HG02852 (cell line): ENCODE measurements at regions not wholly inside any gene's neighbourhood (a gene's known extent, or its start where the extent isn't known, plus 50 kb on each side); places are given as distances from the start of the nearest gene placed in this dataset.

Experiments
- ATAC-seq: cut with Tn5 transposase; IDR thresholded peaks from one replicate; pipeline ENCODE4 v1.9.1; 2021; ENCODE audit warnings: mild to moderate bottlenecking, moderate library complexity; ENCODE audit not compliant: unreplicated experiment

GRCh38 chr1:79325705-79326104, 319.2 kb upstream of the ADGRL4 start:
- no peak for ATAC-seq

- ATAC-seq = no peak
These were observed 318.6 kb upstream of the ADGRL4 start for GRCh38 chr1:79325126-79325525.

GRCh38 chr1:79323239-79324025, 316.9 kb upstream of the ADGRL4 start:
- no peak for ATAC-seq

GRCh38 chr1:79322511-79323027, 316.0 kb upstream of the ADGRL4 start:
- ATAC-seq = no peak

- no peak for ATAC-seq
These were observed 305.9 kb upstream of the ADGRL4 start for GRCh38 chr1:79312438-79312837.

- no peak for ATAC-seq
These were observed 304.1 kb upstream of the ADGRL4 start for GRCh38 chr1:79310609-79311008.

GRCh38 chr1:79304131-79304530, 297.6 kb upstream of the ADGRL4 start:
- no peak for ATAC-seq

GRCh38 chr1:79303040-79303439, 296.5 kb upstream of the ADGRL4 start:
- no peak for ATAC-seq

- no peak for ATAC-seq
These were observed 295.9 kb upstream of the ADGRL4 start for GRCh38 chr1:79302380-79302930.

- ATAC-seq = no peak
These were observed 289.4 kb upstream of the ADGRL4 start for GRCh38 chr1:79295967-79296366.

- no peak for ATAC-seq
These were observed 287.1 kb upstream of the ADGRL4 start for GRCh38 chr1:79293611-79294010.

- ATAC-seq = no peak
These were observed 284.5 kb upstream of the ADGRL4 start for GRCh38 chr1:79290927-79291474.

- no peak for ATAC-seq
These were observed 281.5 kb upstream of the ADGRL4 start for GRCh38 chr1:79287982-79288381.

- ATAC-seq = no peak
These were observed 279.1 kb upstream of the ADGRL4 start for GRCh38 chr1:79285667-79286066.

- ATAC-seq = no peak
These were observed 276.9 kb upstream of the ADGRL4 start for GRCh38 chr1:79283451-79283850.

GRCh38 chr1:79281442-79281841, 274.9 kb upstream of the ADGRL4 start:
- no peak for ATAC-seq

- ATAC-seq = no peak
These were observed 265.2 kb upstream of the ADGRL4 start for GRCh38 chr1:79271759-79272158.

GRCh38 chr1:79264975-79265818, 258.7 kb upstream of the ADGRL4 start:
- ATAC-seq = no peak

GRCh38 chr1:79264285-79264684, 257.8 kb upstream of the ADGRL4 start:
- ATAC-seq = no peak

GRCh38 chr1:79262745-79263258, 256.3 kb upstream of the ADGRL4 start:
- ATAC-seq = no peak
